Panc1 (cell line): ENCODE measurements at regions not wholly inside any gene's neighbourhood (a gene's known extent, or its start where the extent isn't known, plus 50 kb on each side); places are given as distances from the start of the nearest gene placed in this dataset.

Experiments used
- ATAC-seq: fragments of 200-7000 bp; cut with Tn5 transposase; 2 replicates; pipeline ENCODE4 v1.9.1; 2020; ENCODE audit warnings: mild to moderate bottlenecking, moderate library complexity
- BruUV-seq: library from RNA; stranded (reverse); fragments of 400-500 nt; replicated peaks from 2 replicates; lab custom pipeline; 2021; lab: Mats Ljungman, UMichigan
- CTCF ChIA-PET: fragments of 300-600 bp; sonication (Branson Sonifier 250); formaldehyde crosslinking; loops from one replicate; lab custom pipeline; 2022; ENCODE audit warnings: antibody characterized with exemption; lab: Charles Lee
- POLR2A ChIA-PET: fragments of 300-600 bp; sonication (Branson Sonifier 250); formaldehyde crosslinking; loops from one replicate; lab custom pipeline; 2022; ENCODE audit warnings: antibody characterized with exemption; lab: Charles Lee
- DNase-seq: peaks from one replicate; pipeline ENCODE4 v3.0.0-alpha.2; 2010; ENCODE audit warnings: low read depth, low spot score
- H3K27ac ChIP-seq: 2 replicates; pipeline ENCODE4 v1.5.1; 2011; ENCODE audit warnings: mild to moderate bottlenecking, low read length, inconsistent platforms
- H3K27me3 ChIP-seq: fragments of 200-500 bp; sonication (Bioruptor generic); 2 replicates; pipeline ENCODE4 v1.6.0; 2014; ENCODE audit warnings: low read length, inconsistent platforms; ENCODE audit not compliant: control insufficient read depth, insufficient read depth
- H3K36me3 ChIP-seq: fragments of 200-500 bp; sonication (Bioruptor generic); 2 replicates; pipeline ENCODE4 v1.5.1; 2014; ENCODE audit warnings: inconsistent platforms, mild to moderate bottlenecking, low read length, moderate library complexity; ENCODE audit not compliant: control insufficient read depth, insufficient read depth
- H3K4me1 ChIP-seq: 2 replicates; pipeline ENCODE4 v1.5.1; 2011; ENCODE audit warnings: inconsistent platforms, mild to moderate bottlenecking, low read length, moderate library complexity; ENCODE audit not compliant: control insufficient read depth, insufficient read depth
- H3K4me3 ChIP-seq, 2 experiments: 2 replicates each; pipeline ENCODE4 v1.5.1; 2011 to 2012; ENCODE audit warnings: low read depth in 2 of 2, low read length in 2 of 2, mild to moderate bottlenecking in 2 of 2, inconsistent platforms in 1 of 2, moderate library complexity in 1 of 2
- H3K9me3 ChIP-seq: fragments of 200-500 bp; sonication (Bioruptor generic); 2 replicates; pipeline ENCODE4 v1.5.1; 2014; ENCODE audit warnings: low read depth, mild to moderate bottlenecking, inconsistent platforms, low read length, moderate library complexity; ENCODE audit not compliant: control insufficient read depth, insufficient read depth
- POLR2AphosphoS5 ChIP-seq: IDR thresholded peaks from 2 replicates; pipeline ENCODE4 v1.6.1; 2012; ENCODE audit warnings: mild to moderate bottlenecking, low read depth, low read length, moderate library complexity
- SIN3A ChIP-seq: IDR thresholded peaks from 2 replicates; pipeline ENCODE4 v1.6.1; 2012; ENCODE audit warnings: low read depth, mild to moderate bottlenecking, low read length, moderate library complexity, borderline replicate concordance; ENCODE audit not compliant: insufficient read depth
- TCF7L2 ChIP-seq: IDR thresholded peaks from 2 replicates; pipeline ENCODE4 v1.6.1; 2011; ENCODE audit warnings: mild to moderate bottlenecking, low read depth, low read length, inconsistent platforms
- in situ Hi-C: cut with HindIII; loops from 2 replicates; pipeline ENCODE4 v1.10.0; 2016; ENCODE audit warnings: low sequenced_read_pairs, low pct_unique_long_range_greater_than_20kb
- intact Hi-C: fragments of 100-400 bp; cut with micrococcal nuclease; formaldehyde crosslinking; loops from one replicate; pipeline ENCODE4 v1.10.0; 2022; ENCODE audit not compliant: unreplicated experiment
- TF ChIP-seq, protein P1 (sequence below), 2 experiments: IDR thresholded peaks; 2 replicates each; pipeline ENCODE4 v1.6.1; 2011 to 2012; ENCODE audit warnings: low read depth in 2 of 2, control low read depth in 1 of 2, low read length in 1 of 2, mild to moderate bottlenecking in 1 of 2, moderate library complexity in 1 of 2; ENCODE audit not compliant: insufficient read depth in 1 of 2
- TF ChIP-seq, protein P2 (sequence below): fragments of 450-650 bp; IDR thresholded peaks from 2 replicates; pipeline ENCODE4 v1.5.1; 2017; ENCODE audit warnings: mild to moderate bottlenecking

DNA sequence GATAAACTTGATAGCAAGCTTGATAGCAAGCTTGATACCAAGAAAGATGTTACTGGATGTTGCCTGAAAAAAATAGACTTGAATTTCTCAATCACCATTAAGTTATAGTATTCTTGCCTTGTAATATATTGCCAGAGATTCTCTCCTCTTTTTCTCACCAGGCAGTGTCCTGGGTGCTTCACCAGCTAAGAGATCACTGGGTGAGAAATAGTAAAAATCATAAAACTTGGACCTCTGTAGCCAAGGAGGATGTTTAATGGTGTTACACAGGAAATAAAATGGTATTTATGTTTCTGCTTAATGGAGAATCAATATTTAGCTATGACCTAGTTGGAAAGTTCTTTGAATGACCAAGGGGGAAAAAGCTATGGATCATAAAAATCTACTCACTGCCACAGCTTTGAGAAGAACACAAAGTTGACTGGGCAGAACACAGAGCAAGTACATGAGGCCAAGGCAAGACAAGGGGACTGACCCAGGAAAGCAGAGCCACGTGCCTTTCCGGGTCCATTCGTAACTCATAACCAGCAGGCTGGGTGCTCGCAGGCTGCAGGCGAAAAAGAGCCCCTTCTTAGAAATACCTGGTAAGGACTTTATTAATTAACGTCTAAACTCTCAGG is 129.4 kb upstream of the HNMT start:
- in situ Hi-C loops: no loop called here
- CTCF ChIA-PET: no interaction called here

DNA sequence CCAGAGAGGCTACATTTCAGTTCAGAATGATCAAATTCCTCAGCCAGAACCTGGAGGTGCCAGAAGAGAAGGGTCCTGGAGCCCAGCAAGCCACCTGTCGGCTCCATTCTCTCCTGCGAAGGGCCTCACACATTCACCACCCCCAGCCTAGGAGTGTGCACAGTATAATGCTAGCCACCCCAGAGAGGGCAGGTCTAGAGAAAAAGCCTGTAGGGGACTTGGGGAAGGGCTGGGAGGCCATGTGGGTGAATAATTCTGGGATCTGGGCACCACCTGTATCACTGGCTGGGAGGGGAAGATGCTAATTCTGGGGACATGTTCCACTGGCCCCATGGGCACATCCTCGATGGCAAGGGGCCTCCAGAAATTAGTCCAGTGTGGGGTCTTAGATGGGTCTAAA is 127.6 kb upstream of the HNMT start:
- Histone ChIP-seq H3K36me3 (no peaks in the 10 kb centered on the region), H3K4me3 (no peak overlapping the region), H3K27me3 (no peaks in the 10 kb centered on the region), H3K4me1 (no peaks in the 10 kb centered on the region), H3K9me3 (no peaks in the 10 kb centered on the region), H3K27ac (no peak overlapping the region)
- POLR2A ChIA-PET: interaction anchor here (0.6 kb wide), 1 partner anchor 970 kb away, joined by 4 read pairs; no protein-coding TSS in a partner anchor
- DNase-seq: no peak
- no peak for ATAC-seq
- BruUV-seq: no TSS peak
- intact Hi-C loops: loop anchor here (10.0 kb wide), 1 partner anchor 142 kb away; no protein-coding TSS in a partner anchor
- CTCF ChIA-PET: no interaction called here
- TF ChIP-seq SIN3A: no peak
- TF ChIP-seq, protein P1, sequence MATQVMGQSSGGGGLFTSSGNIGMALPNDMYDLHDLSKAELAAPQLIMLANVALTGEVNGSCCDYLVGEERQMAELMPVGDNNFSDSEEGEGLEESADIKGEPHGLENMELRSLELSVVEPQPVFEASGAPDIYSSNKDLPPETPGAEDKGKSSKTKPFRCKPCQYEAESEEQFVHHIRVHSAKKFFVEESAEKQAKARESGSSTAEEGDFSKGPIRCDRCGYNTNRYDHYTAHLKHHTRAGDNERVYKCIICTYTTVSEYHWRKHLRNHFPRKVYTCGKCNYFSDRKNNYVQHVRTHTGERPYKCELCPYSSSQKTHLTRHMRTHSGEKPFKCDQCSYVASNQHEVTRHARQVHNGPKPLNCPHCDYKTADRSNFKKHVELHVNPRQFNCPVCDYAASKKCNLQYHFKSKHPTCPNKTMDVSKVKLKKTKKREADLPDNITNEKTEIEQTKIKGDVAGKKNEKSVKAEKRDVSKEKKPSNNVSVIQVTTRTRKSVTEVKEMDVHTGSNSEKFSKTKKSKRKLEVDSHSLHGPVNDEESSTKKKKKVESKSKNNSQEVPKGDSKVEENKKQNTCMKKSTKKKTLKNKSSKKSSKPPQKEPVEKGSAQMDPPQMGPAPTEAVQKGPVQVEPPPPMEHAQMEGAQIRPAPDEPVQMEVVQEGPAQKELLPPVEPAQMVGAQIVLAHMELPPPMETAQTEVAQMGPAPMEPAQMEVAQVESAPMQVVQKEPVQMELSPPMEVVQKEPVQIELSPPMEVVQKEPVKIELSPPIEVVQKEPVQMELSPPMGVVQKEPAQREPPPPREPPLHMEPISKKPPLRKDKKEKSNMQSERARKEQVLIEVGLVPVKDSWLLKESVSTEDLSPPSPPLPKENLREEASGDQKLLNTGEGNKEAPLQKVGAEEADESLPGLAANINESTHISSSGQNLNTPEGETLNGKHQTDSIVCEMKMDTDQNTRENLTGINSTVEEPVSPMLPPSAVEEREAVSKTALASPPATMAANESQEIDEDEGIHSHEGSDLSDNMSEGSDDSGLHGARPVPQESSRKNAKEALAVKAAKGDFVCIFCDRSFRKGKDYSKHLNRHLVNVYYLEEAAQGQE (IDR thresholded peaks at IDR 0.05; ENCODE audit: insufficient read depth in 1 of 2, low read depth in 2 of 2, low read length in 1 of 2): no peak
- TF ChIP-seq POLR2AphosphoS5: no peak
- TF ChIP-seq, protein P2, sequence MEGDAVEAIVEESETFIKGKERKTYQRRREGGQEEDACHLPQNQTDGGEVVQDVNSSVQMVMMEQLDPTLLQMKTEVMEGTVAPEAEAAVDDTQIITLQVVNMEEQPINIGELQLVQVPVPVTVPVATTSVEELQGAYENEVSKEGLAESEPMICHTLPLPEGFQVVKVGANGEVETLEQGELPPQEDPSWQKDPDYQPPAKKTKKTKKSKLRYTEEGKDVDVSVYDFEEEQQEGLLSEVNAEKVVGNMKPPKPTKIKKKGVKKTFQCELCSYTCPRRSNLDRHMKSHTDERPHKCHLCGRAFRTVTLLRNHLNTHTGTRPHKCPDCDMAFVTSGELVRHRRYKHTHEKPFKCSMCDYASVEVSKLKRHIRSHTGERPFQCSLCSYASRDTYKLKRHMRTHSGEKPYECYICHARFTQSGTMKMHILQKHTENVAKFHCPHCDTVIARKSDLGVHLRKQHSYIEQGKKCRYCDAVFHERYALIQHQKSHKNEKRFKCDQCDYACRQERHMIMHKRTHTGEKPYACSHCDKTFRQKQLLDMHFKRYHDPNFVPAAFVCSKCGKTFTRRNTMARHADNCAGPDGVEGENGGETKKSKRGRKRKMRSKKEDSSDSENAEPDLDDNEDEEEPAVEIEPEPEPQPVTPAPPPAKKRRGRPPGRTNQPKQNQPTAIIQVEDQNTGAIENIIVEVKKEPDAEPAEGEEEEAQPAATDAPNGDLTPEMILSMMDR: no peak
- no peak for TF ChIP-seq TCF7L2
- in situ Hi-C loops: no loop called here

More for the DNA sequence above, 129.4 kb upstream of the HNMT start:
- intact Hi-C loops: loop anchor here (10.0 kb wide), 1 partner anchor 140 kb away; no protein-coding TSS in a partner anchor
- TF ChIP-seq, protein P1 (IDR thresholded peaks at IDR 0.05; ENCODE audit: insufficient read depth in 1 of 2, low read depth in 2 of 2, low read length in 1 of 2): no peak
- TF ChIP-seq TCF7L2: no peak
- TF ChIP-seq POLR2AphosphoS5: no peak
- no peak for TF ChIP-seq SIN3A
- TF ChIP-seq, protein P2: no peak
- DNase-seq: no peak
- no peaks in the 10 kb centered on the region for H3K9me3 ChIP-seq
- no peaks in the 10 kb centered on the region for H3K27me3 ChIP-seq
- H3K4me3 ChIP-seq: no peak overlapping the region
- H3K27ac ChIP-seq: no peak overlapping the region
- ATAC-seq: no peak
- no TSS peak for BruUV-seq
- H3K4me1 ChIP-seq: no peaks in the 10 kb centered on the region
- POLR2A ChIA-PET: no interaction called here
- H3K36me3 ChIP-seq: no peaks in the 10 kb centered on the region
